Hematopoietic multipotent progenitor cell (in vitro differentiated cells): ENCODE measurements at regions not wholly inside any gene's neighbourhood (a gene's known extent, or its start where the extent isn't known, plus 50 kb on each side); places are given as distances from the start of the nearest gene placed in this dataset.
A peak's percentile ranks its signal among the peaks of the same experiment; 100 is the strongest.

Experiments used
- DNase-seq, 3 donors: peaks; one replicate each; pipeline ENCODE4 v3.0.0-alpha.2; 2011 to 2015; ENCODE audit warnings: low read depth in 2 of 3, low spot score in 2 of 3

- no peak for DNase-seq
These were observed 911.7 kb upstream of the SLITRK6 start for GRCh38 chr13:86710896-86711295.

- no peak for DNase-seq
These were observed 915.3 kb upstream of the SLITRK6 start for GRCh38 chr13:86714495-86714894.

- no peak for DNase-seq
These were observed 925.9 kb upstream of the SLITRK6 start for GRCh38 chr13:86725105-86725504.

GRCh38 chr13:86729206-86729605, 930.0 kb upstream of the SLITRK6 start:
- no peak for DNase-seq

GRCh38 chr13:86731987-86732386, 932.8 kb upstream of the SLITRK6 start:
- DNase-seq = no peak

GRCh38 chr13:86737334-86737932, 933.7 kb upstream of the SLITRK5 start:
- DNase-seq = no peak

GRCh38 chr13:86741762-86742285, 929.3 kb upstream of the SLITRK5 start:
- DNase-seq = no peak

- no peak for DNase-seq
These were observed 913.8 kb upstream of the SLITRK5 start for GRCh38 chr13:86757236-86757978.

GRCh38 chr13:86758116-86758515, 913.1 kb upstream of the SLITRK5 start:
- no peak for DNase-seq

GRCh38 chr13:86760620-86761019, 910.6 kb upstream of the SLITRK5 start:
- no peak for DNase-seq

GRCh38 chr13:86765462-86765861, 905.7 kb upstream of the SLITRK5 start:
- no peak for DNase-seq

- no peak for DNase-seq
These were observed 882.6 kb upstream of the SLITRK5 start for GRCh38 chr13:86788616-86789015.

GRCh38 chr13:86792153-86792651, 879.0 kb upstream of the SLITRK5 start:
- no peak for DNase-seq

- DNase-seq = no peak
These were observed 875.3 kb upstream of the SLITRK5 start for GRCh38 chr13:86795858-86796257.

GRCh38 chr13:86810361-86810760, 860.8 kb upstream of the SLITRK5 start:
- no peak for DNase-seq

- DNase-seq = no peak
These were observed 858.0 kb upstream of the SLITRK5 start for GRCh38 chr13:86813198-86813597.

GRCh38 chr13:86825410-86825809, 845.8 kb upstream of the SLITRK5 start:
- no peak for DNase-seq

GRCh38 chr13:86826232-86826631, 844.9 kb upstream of the SLITRK5 start:
- DNase-seq = no peak

GRCh38 chr13:86830046-86830445, 841.1 kb upstream of the SLITRK5 start:
- DNase-seq = no peak

GRCh38 chr13:86831084-86831483, 840.1 kb upstream of the SLITRK5 start:
- DNase-seq = peak in 1 of 3 donors; percentile 18

GRCh38 chr13:86838411-86839120, 832.6 kb upstream of the SLITRK5 start:
- DNase-seq = no peak
